ENCODE measurements at regions not wholly inside any gene's neighbourhood (a gene's known extent, or its start where the extent isn't known, plus 50 kb on each side); places are given as distances from the start of the nearest gene placed in this dataset.

DNA sequence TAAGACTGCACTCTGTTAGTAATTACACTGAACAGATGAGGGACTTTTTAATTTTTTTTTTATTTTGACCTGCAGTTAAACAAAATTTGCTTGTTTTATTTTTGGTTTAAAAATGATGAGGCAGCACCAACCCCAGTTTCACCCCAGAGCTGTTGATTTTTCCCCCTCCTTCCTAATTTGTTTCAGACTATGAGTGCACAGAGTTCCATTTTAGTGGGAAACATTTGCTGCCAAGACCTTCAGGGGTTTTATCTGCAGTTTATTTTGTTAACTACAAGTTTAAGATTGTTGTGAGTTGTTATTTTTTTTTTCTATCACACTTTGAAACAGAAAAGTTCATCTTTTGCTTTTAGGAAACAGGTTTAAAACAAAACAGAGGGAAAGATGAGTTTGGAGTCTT, 455.9 kb upstream of the NR2F2 start (continued):
- TF ChIP-seq, protein P1, sequence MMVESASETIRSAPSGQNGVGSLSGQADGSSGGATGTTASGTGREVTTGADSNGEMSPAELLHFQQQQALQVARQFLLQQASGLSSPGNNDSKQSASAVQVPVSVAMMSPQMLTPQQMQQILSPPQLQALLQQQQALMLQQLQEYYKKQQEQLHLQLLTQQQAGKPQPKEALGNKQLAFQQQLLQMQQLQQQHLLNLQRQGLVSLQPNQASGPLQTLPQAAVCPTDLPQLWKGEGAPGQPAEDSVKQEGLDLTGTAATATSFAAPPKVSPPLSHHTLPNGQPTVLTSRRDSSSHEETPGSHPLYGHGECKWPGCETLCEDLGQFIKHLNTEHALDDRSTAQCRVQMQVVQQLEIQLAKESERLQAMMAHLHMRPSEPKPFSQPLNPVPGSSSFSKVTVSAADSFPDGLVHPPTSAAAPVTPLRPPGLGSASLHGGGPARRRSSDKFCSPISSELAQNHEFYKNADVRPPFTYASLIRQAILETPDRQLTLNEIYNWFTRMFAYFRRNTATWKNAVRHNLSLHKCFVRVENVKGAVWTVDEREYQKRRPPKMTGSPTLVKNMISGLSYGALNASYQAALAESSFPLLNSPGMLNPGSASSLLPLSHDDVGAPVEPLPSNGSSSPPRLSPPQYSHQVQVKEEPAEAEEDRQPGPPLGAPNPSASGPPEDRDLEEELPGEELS (CRISPR knock-in tag; IDR thresholded peaks at IDR 0.05) = no peak
- TF ChIP-seq, protein P2, sequence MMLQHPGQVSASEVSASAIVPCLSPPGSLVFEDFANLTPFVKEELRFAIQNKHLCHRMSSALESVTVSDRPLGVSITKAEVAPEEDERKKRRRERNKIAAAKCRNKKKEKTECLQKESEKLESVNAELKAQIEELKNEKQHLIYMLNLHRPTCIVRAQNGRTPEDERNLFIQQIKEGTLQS (CRISPR knock-in tag; conservative IDR thresholded peaks at IDR 0.05) = no peak
- TF ChIP-seq, protein P3, sequence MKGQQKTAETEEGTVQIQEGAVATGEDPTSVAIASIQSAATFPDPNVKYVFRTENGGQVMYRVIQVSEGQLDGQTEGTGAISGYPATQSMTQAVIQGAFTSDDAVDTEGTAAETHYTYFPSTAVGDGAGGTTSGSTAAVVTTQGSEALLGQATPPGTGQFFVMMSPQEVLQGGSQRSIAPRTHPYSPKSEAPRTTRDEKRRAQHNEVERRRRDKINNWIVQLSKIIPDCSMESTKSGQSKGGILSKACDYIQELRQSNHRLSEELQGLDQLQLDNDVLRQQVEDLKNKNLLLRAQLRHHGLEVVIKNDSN (CRISPR knock-in tag; IDR thresholded peaks at IDR 0.05) = no peak
- TF ChIP-seq, protein P4, sequence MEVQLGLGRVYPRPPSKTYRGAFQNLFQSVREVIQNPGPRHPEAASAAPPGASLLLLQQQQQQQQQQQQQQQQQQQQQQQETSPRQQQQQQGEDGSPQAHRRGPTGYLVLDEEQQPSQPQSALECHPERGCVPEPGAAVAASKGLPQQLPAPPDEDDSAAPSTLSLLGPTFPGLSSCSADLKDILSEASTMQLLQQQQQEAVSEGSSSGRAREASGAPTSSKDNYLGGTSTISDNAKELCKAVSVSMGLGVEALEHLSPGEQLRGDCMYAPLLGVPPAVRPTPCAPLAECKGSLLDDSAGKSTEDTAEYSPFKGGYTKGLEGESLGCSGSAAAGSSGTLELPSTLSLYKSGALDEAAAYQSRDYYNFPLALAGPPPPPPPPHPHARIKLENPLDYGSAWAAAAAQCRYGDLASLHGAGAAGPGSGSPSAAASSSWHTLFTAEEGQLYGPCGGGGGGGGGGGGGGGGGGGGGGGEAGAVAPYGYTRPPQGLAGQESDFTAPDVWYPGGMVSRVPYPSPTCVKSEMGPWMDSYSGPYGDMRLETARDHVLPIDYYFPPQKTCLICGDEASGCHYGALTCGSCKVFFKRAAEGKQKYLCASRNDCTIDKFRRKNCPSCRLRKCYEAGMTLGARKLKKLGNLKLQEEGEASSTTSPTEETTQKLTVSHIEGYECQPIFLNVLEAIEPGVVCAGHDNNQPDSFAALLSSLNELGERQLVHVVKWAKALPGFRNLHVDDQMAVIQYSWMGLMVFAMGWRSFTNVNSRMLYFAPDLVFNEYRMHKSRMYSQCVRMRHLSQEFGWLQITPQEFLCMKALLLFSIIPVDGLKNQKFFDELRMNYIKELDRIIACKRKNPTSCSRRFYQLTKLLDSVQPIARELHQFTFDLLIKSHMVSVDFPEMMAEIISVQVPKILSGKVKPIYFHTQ (CRISPR knock-in tag; IDR thresholded peaks at IDR 0.05) = no peak

DNA sequence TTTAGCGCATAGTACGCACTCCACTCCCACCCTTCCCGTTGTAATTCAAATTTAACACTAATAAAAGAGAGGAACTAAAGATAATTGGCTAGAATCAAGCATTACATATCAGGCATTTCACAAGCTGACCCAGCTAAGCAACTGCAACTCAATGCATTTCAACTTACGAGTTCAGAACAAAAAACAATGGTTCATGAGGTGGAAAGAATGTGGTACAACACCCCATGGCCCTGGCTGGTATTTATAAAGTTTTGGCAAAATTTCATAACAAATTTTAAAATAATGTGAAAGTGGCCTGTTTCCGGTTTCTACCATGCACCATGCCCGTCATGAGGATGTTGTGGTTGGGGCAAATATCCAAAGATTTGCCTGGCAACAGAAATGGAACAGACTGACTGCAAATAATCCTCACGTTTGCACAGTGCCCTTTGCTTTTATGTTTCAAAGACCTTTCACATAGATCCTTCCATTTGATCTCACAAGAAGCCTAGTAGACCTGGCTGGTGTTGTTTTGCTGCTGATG, 455.3 kb upstream of the NR2F2 start:
- TF ChIP-seq ZNF138 (CRISPR knock-in tag; conservative IDR thresholded peaks at IDR 0.05) (no peak), HMGA2 (CRISPR knock-in tag; IDR thresholded peaks at IDR 0.05) (no peak), ZNF671 (CRISPR knock-in tag; IDR thresholded peaks at IDR 0.05) (no peak), SMAD3 (CRISPR knock-in tag; IDR thresholded peaks at IDR 0.05; ENCODE audit: borderline replicate concordance) (no peak), SMAD4 (CRISPR knock-in tag; IDR thresholded peaks at IDR 0.05) (no peak), ZNF423 (CRISPR knock-in tag; IDR thresholded peaks at IDR 0.05) (no peak), CREM (CRISPR knock-in tag; IDR thresholded peaks at IDR 0.05) (no peak), ZNF219 (CRISPR knock-in tag; IDR thresholded peaks at IDR 0.05; ENCODE audit: borderline replicate concordance) (no peak), NR2C2 (CRISPR knock-in tag; IDR thresholded peaks at IDR 0.05) (no peak), GTF2I (CRISPR knock-in tag; conservative IDR thresholded peaks at IDR 0.05) (no peak), ZNF263 (CRISPR knock-in tag; IDR thresholded peaks at IDR 0.05; ENCODE audit: low read depth) (no peak), FOXP1 (CRISPR knock-in tag; IDR thresholded peaks at IDR 0.05; ENCODE audit: borderline replicate concordance) (no peak)
- TF ChIP-seq, protein P5, sequence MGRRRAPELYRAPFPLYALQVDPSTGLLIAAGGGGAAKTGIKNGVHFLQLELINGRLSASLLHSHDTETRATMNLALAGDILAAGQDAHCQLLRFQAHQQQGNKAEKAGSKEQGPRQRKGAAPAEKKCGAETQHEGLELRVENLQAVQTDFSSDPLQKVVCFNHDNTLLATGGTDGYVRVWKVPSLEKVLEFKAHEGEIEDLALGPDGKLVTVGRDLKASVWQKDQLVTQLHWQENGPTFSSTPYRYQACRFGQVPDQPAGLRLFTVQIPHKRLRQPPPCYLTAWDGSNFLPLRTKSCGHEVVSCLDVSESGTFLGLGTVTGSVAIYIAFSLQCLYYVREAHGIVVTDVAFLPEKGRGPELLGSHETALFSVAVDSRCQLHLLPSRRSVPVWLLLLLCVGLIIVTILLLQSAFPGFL (CRISPR knock-in tag; IDR thresholded peaks at IDR 0.05; ENCODE audit: borderline replicate concordance) = no peak
- TF ChIP-seq, protein P1 (CRISPR knock-in tag; IDR thresholded peaks at IDR 0.05) = no peak
- TF ChIP-seq, protein P6, sequence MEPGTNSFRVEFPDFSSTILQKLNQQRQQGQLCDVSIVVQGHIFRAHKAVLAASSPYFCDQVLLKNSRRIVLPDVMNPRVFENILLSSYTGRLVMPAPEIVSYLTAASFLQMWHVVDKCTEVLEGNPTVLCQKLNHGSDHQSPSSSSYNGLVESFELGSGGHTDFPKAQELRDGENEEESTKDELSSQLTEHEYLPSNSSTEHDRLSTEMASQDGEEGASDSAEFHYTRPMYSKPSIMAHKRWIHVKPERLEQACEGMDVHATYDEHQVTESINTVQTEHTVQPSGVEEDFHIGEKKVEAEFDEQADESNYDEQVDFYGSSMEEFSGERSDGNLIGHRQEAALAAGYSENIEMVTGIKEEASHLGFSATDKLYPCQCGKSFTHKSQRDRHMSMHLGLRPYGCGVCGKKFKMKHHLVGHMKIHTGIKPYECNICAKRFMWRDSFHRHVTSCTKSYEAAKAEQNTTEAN (CRISPR knock-in tag; IDR thresholded peaks at IDR 0.05) = no peak
- TF ChIP-seq, protein P7, sequence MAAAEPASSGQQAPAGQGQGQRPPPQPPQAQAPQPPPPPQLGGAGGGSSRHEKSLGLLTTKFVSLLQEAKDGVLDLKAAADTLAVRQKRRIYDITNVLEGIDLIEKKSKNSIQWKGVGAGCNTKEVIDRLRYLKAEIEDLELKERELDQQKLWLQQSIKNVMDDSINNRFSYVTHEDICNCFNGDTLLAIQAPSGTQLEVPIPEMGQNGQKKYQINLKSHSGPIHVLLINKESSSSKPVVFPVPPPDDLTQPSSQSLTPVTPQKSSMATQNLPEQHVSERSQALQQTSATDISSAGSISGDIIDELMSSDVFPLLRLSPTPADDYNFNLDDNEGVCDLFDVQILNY (CRISPR knock-in tag; IDR thresholded peaks at IDR 0.05) = no peak
- TF ChIP-seq, protein P8, sequence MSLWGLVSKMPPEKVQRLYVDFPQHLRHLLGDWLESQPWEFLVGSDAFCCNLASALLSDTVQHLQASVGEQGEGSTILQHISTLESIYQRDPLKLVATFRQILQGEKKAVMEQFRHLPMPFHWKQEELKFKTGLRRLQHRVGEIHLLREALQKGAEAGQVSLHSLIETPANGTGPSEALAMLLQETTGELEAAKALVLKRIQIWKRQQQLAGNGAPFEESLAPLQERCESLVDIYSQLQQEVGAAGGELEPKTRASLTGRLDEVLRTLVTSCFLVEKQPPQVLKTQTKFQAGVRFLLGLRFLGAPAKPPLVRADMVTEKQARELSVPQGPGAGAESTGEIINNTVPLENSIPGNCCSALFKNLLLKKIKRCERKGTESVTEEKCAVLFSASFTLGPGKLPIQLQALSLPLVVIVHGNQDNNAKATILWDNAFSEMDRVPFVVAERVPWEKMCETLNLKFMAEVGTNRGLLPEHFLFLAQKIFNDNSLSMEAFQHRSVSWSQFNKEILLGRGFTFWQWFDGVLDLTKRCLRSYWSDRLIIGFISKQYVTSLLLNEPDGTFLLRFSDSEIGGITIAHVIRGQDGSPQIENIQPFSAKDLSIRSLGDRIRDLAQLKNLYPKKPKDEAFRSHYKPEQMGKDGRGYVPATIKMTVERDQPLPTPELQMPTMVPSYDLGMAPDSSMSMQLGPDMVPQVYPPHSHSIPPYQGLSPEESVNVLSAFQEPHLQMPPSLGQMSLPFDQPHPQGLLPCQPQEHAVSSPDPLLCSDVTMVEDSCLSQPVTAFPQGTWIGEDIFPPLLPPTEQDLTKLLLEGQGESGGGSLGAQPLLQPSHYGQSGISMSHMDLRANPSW (CRISPR knock-in tag; conservative IDR thresholded peaks at IDR 0.05; ENCODE audit: low read depth) = no peak
- Mint-ChIP-seq H3K27me3 (ENCODE audit: low read depth) (no peaks in the 10 kb centered on the region; the same call in 1 of the 2 replicates), H3K4me3 (no peak overlapping the region), H3K36me3 (no peaks in the 10 kb centered on the region), H3K27ac (no peak overlapping the region), H3K4me1 (peaks cover 21% of the 10 kb centered on the region), H3K9me3 (no peaks in the 10 kb centered on the region)
- DNase-seq (ENCODE audit: low spot score) (no peak), ATAC-seq (no peak)
- ChIA-PET POLR2A (no interaction called here), CTCF (no interaction called here)
